ENCODE measurements at regions not wholly inside any gene's neighbourhood (a gene's known extent, or its start where the extent isn't known, plus 50 kb on each side); places are given as distances from the start of the nearest gene placed in this dataset.
"Not testable (repeated sequence)": the region's sequence is repeated elsewhere in the genome, so short reads cannot be mapped to it uniquely, and the experiment has no call there.

DNA sequence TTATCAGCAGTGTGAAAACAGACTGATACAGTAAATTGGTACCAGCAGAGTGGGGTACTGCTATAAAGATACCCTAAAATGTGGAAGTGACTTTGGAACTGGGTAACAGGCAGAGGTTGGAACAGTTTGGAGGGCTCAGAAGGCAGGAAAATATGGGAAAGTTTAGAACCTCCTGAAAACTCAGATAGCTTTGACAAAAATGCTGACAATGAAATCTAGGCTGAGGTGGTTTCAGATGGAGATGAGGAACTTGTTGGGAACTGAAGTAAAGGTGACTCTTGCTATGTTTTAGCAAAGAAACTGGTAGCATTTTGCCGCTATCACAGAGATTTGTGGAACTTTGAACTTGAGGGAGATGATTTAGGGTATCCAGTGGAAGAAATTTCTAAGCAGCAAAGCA, 75.1 kb downstream of the ZNF518B start:
- not testable (repeated sequence) for TF ChIP-seq POLR2A (IDR thresholded peaks at IDR 0.05)
- TF ChIP-seq, protein P1, sequence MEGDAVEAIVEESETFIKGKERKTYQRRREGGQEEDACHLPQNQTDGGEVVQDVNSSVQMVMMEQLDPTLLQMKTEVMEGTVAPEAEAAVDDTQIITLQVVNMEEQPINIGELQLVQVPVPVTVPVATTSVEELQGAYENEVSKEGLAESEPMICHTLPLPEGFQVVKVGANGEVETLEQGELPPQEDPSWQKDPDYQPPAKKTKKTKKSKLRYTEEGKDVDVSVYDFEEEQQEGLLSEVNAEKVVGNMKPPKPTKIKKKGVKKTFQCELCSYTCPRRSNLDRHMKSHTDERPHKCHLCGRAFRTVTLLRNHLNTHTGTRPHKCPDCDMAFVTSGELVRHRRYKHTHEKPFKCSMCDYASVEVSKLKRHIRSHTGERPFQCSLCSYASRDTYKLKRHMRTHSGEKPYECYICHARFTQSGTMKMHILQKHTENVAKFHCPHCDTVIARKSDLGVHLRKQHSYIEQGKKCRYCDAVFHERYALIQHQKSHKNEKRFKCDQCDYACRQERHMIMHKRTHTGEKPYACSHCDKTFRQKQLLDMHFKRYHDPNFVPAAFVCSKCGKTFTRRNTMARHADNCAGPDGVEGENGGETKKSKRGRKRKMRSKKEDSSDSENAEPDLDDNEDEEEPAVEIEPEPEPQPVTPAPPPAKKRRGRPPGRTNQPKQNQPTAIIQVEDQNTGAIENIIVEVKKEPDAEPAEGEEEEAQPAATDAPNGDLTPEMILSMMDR (IDR thresholded peaks at IDR 0.05) = not testable (repeated sequence)

Measured in uterus (tissue), 2 donors.